Hepatocyte (in vitro differentiated cells): ENCODE measurements at regions not wholly inside any gene's neighbourhood (a gene's known extent, or its start where the extent isn't known, plus 50 kb on each side); places are given as distances from the start of the nearest gene placed in this dataset.

Experiments used
- DNase-seq: peaks from one replicate; pipeline ENCODE4 v3.0.0-alpha.2; 2016; ENCODE audit warnings: low spot score
- H2AFZ ChIP-seq: fragments of 200-600 bp; sonication (generic); 2 replicates; pipeline ENCODE4 v1.6.0; 2016; ENCODE audit warnings: antibody characterized with exemption, mild to moderate bottlenecking
- H3K27ac ChIP-seq: fragments of 200-600 bp; sonication (generic); 2 replicates; pipeline ENCODE4 v1.5.1; 2016; ENCODE audit warnings: mild to moderate bottlenecking
- H3K27me3 ChIP-seq: fragments of 200-600 bp; sonication (generic); 2 replicates; pipeline ENCODE4 v1.6.1; 2016
- H3K36me3 ChIP-seq: fragments of 200-600 bp; sonication (generic); replicated peaks from 2 replicates; pipeline ENCODE4 v1.5.1; 2016; ENCODE audit warnings: low read depth; ENCODE audit not compliant: insufficient read depth
- H3K4me1 ChIP-seq: fragments of 200-600 bp; sonication (generic); 2 replicates; pipeline ENCODE4 v1.5.1; 2016; ENCODE audit warnings: mild to moderate bottlenecking, moderate library complexity; ENCODE audit not compliant: insufficient read depth
- H3K4me2 ChIP-seq: fragments of 200-600 bp; sonication (generic); 2 replicates; pipeline ENCODE4 v1.6.0; 2016
- H3K4me3 ChIP-seq: fragments of 200-600 bp; sonication (generic); 2 replicates; pipeline ENCODE4 v1.5.1; 2016; ENCODE audit warnings: mild to moderate bottlenecking
- H3K79me2 ChIP-seq: fragments of 200-600 bp; sonication (generic); 2 replicates; pipeline ENCODE4 v1.6.0; 2017; ENCODE audit warnings: mild to moderate bottlenecking
- H3K9me2 ChIP-seq: fragments of 200-600 bp; sonication (generic); replicated peaks from 2 replicates; pipeline ENCODE4 v1.6.0; 2017; ENCODE audit warnings: mild to moderate bottlenecking; ENCODE audit not compliant: insufficient read depth
- H3K9me3 ChIP-seq: fragments of 200-600 bp; sonication (generic); 2 replicates; pipeline ENCODE4 v1.5.1; 2016; ENCODE audit warnings: low read depth, mild to moderate bottlenecking
- H4K20me1 ChIP-seq: fragments of 200-600 bp; sonication (generic); 2 replicates; pipeline ENCODE4 v1.6.0; 2016; ENCODE audit warnings: mild to moderate bottlenecking; ENCODE audit not compliant: insufficient read depth, poor library complexity, severe bottlenecking
- EZH2 ChIP-seq: fragments of 200-600 bp; sonication (generic); IDR thresholded peaks from 2 replicates; pipeline ENCODE4 v1.6.1; 2016; ENCODE audit warnings: antibody characterized with exemption, mild to moderate bottlenecking, borderline replicate concordance
- EZH2phosphoT487 ChIP-seq: fragments of 200-600 bp; sonication (generic); IDR thresholded peaks from one replicate; pipeline ENCODE4 v1.6.1; 2018; ENCODE audit warnings: antibody characterized with exemption, mild to moderate bottlenecking, low read depth, moderate library complexity; ENCODE audit not compliant: unreplicated experiment, severe bottlenecking
- WGBS: methylation state at CpG from one replicate; pipeline ENCODE4 v1.1.6; 2016; ENCODE audit warnings: low lambda C conversion rate; ENCODE audit errors: missing lambda C conversion rate; 5-methylcytosine and 5-hydroxymethylcytosine counted together
- TF ChIP-seq, protein P1 (sequence below): fragments of 200-600 bp; sonication (generic); IDR thresholded peaks from 2 replicates; pipeline ENCODE4 v1.5.1; 2016; ENCODE audit warnings: antibody characterized with exemption, mild to moderate bottlenecking; ENCODE audit not compliant: poor library complexity

DNA sequence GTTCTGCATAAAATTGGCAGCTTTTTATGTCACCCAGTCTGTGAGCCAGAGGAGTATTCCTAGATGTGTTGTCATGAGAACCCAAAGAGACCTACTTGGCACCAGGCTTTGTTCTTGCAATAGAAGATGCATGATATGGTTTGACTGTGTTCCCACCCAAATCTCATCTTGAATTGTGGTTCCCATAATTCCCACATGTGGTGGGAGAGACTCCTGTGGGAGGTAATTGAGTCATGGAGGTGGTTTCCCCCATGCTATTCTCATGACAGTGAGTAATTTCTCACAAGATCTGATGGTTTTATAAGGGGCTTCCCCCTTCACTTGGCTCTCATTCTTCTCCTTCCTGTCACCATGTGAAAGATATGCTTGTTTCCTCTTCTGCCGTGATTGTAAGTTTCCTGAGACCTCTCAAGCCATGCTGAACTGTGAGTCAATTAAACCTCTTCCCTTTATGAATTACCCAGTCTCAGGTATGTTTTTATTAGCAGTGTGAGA is 572.0 kb upstream of the ATP2B1 start:
- no peaks in the 10 kb centered on the region for H3K4me1 ChIP-seq
- H4K20me1 ChIP-seq = no peaks in the 10 kb centered on the region
- DNase-seq = no peak
- no peaks in the 10 kb centered on the region for H3K36me3 ChIP-seq
- TF ChIP-seq, protein P1, sequence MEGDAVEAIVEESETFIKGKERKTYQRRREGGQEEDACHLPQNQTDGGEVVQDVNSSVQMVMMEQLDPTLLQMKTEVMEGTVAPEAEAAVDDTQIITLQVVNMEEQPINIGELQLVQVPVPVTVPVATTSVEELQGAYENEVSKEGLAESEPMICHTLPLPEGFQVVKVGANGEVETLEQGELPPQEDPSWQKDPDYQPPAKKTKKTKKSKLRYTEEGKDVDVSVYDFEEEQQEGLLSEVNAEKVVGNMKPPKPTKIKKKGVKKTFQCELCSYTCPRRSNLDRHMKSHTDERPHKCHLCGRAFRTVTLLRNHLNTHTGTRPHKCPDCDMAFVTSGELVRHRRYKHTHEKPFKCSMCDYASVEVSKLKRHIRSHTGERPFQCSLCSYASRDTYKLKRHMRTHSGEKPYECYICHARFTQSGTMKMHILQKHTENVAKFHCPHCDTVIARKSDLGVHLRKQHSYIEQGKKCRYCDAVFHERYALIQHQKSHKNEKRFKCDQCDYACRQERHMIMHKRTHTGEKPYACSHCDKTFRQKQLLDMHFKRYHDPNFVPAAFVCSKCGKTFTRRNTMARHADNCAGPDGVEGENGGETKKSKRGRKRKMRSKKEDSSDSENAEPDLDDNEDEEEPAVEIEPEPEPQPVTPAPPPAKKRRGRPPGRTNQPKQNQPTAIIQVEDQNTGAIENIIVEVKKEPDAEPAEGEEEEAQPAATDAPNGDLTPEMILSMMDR = no peak
- TF ChIP-seq EZH2phosphoT487 (no peak), EZH2 (no peak)
- H3K4me3 ChIP-seq = no peak overlapping the region
- no peaks in the 10 kb centered on the region for H3K27me3 ChIP-seq
- no peak overlapping the region for H3K27ac ChIP-seq
- no peaks in the 10 kb centered on the region for H3K9me2 ChIP-seq
- no peaks in the 10 kb centered on the region for H3K79me2 ChIP-seq
- no peak overlapping the region for H2AFZ ChIP-seq
- no peaks in the 10 kb centered on the region for H3K9me3 ChIP-seq
- WGBS = 94% methylated on average over 1 of the region's 1 CpG
- H3K4me2 ChIP-seq = no peak overlapping the region

GRCh38 chr12:90280033-90280432 is 571.4 kb upstream of the ATP2B1 start:
- H3K27me3 ChIP-seq = no peaks in the 10 kb centered on the region
- TF ChIP-seq, protein P1 = no peak
- TF ChIP-seq EZH2 (no peak), EZH2phosphoT487 (no peak)
- no peak overlapping the region for H3K27ac ChIP-seq
- H2AFZ ChIP-seq = no peak overlapping the region
- no peak overlapping the region for H3K4me2 ChIP-seq
- no peaks in the 10 kb centered on the region for H3K4me1 ChIP-seq
- 83% methylated on average over 1 of the region's 1 CpG for WGBS
- no peak overlapping the region for H3K4me3 ChIP-seq
- DNase-seq = no peak
- no peaks in the 10 kb centered on the region for H3K36me3 ChIP-seq
- H3K9me3 ChIP-seq = no peaks in the 10 kb centered on the region
- no peaks in the 10 kb centered on the region for H4K20me1 ChIP-seq
- no peaks in the 10 kb centered on the region for H3K9me2 ChIP-seq
- no peaks in the 10 kb centered on the region for H3K79me2 ChIP-seq

DNA sequence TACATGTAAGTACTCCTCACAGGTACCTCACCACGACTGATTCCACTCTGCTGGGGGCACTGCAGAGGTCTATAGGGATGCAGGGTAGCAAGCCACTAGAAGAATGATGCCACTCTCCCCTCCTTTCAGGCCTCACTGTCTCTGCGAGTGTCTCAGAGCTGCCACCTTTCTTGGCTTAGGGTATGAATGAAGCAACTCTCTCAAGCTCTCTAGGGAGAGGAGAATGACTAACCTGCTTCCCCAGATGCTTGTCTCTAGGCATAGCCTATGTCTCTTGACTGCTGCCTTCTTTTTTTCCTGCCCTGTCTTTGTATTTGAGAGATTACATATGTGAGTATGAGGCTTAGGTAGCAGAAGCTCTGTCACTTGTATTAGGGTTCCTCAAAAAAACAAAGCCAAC is 566.5 kb upstream of the ATP2B1 start:
- Histone ChIP-seq H3K9me2 (no peaks in the 10 kb centered on the region), H3K27ac (no peak overlapping the region), H3K4me1 (no peaks in the 10 kb centered on the region), H3K9me3 (no peaks in the 10 kb centered on the region), H2AFZ (no peak overlapping the region), H3K79me2 (no peaks in the 10 kb centered on the region), H3K4me2 (no peak overlapping the region), H4K20me1 (no peaks in the 10 kb centered on the region), H3K36me3 (no peaks in the 10 kb centered on the region), H3K4me3 (no peak overlapping the region), H3K27me3 (no peaks in the 10 kb centered on the region)
- no peak for DNase-seq
- TF ChIP-seq EZH2 = no peak
- TF ChIP-seq, protein P1 = no peak
- TF ChIP-seq EZH2phosphoT487 = no peak
- 89% methylated on average over 2 of the region's 2 CpGs for WGBS

DNA sequence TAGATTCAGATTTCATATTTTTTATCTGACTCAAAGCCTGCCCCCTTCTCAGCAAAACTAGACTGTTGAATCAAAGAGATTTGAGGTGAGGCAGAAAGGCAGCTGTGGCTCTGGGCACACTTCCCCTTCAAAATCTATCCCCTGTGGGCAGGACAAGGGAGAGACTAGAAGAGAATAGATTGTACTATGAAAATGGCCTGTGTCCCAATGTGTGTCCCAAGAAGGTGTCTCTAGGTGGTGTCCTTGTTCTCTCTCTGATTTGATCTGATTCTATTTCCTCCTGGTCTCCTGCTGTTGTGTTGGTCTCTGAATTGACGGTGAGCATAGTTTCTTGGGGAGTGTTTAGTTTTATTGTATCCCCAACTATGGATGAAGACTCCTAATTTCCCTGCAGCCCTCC is 565.8 kb upstream of the ATP2B1 start:
- Histone ChIP-seq H3K4me2 (no peak overlapping the region), H3K4me1 (no peaks in the 10 kb centered on the region), H4K20me1 (no peaks in the 10 kb centered on the region), H2AFZ (no peak overlapping the region), H3K27ac (no peak overlapping the region), H3K36me3 (no peaks in the 10 kb centered on the region), H3K27me3 (no peaks in the 10 kb centered on the region), H3K4me3 (no peak overlapping the region), H3K9me3 (no peaks in the 10 kb centered on the region), H3K9me2 (no peaks in the 10 kb centered on the region), H3K79me2 (no peaks in the 10 kb centered on the region)
- 74% methylated on average over 1 of the region's 1 CpG for WGBS
- no peak for DNase-seq
- TF ChIP-seq, protein P1 = no peak
- TF ChIP-seq EZH2 (no peak), EZH2phosphoT487 (no peak)
